Panc1 (cell line): ENCODE measurements at regions not wholly inside any gene's neighbourhood (a gene's known extent, or its start where the extent isn't known, plus 50 kb on each side); places are given as distances from the start of the nearest gene placed in this dataset.

ENCODE experiments used
- ATAC-seq: fragments of 200-7000 bp; cut with Tn5 transposase; 2 replicates; pipeline ENCODE4 v1.9.1; 2020; ENCODE audit warnings: mild to moderate bottlenecking, moderate library complexity
- BruUV-seq: library from RNA; stranded (reverse); fragments of 400-500 nt; replicated peaks from 2 replicates; lab custom pipeline; 2021; lab: Mats Ljungman, UMichigan
- CTCF ChIA-PET: fragments of 300-600 bp; sonication (Branson Sonifier 250); formaldehyde crosslinking; loops from one replicate; lab custom pipeline; 2022; ENCODE audit warnings: antibody characterized with exemption; lab: Charles Lee
- POLR2A ChIA-PET: fragments of 300-600 bp; sonication (Branson Sonifier 250); formaldehyde crosslinking; loops from one replicate; lab custom pipeline; 2022; ENCODE audit warnings: antibody characterized with exemption; lab: Charles Lee
- DNase-seq: peaks from one replicate; pipeline ENCODE4 v3.0.0-alpha.2; 2010; ENCODE audit warnings: low read depth, low spot score
- H3K27ac ChIP-seq: 2 replicates; pipeline ENCODE4 v1.5.1; 2011; ENCODE audit warnings: mild to moderate bottlenecking, low read length, inconsistent platforms
- H3K27me3 ChIP-seq: fragments of 200-500 bp; sonication (Bioruptor generic); 2 replicates; pipeline ENCODE4 v1.6.0; 2014; ENCODE audit warnings: low read length, inconsistent platforms; ENCODE audit not compliant: control insufficient read depth, insufficient read depth
- H3K36me3 ChIP-seq: fragments of 200-500 bp; sonication (Bioruptor generic); 2 replicates; pipeline ENCODE4 v1.5.1; 2014; ENCODE audit warnings: inconsistent platforms, mild to moderate bottlenecking, low read length, moderate library complexity; ENCODE audit not compliant: control insufficient read depth, insufficient read depth
- H3K4me1 ChIP-seq: 2 replicates; pipeline ENCODE4 v1.5.1; 2011; ENCODE audit warnings: inconsistent platforms, mild to moderate bottlenecking, low read length, moderate library complexity; ENCODE audit not compliant: control insufficient read depth, insufficient read depth
- H3K4me3 ChIP-seq, 2 experiments: 2 replicates each; pipeline ENCODE4 v1.5.1; 2011 to 2012; ENCODE audit warnings: low read depth in 2 of 2, low read length in 2 of 2, mild to moderate bottlenecking in 2 of 2, inconsistent platforms in 1 of 2, moderate library complexity in 1 of 2
- H3K9me3 ChIP-seq: fragments of 200-500 bp; sonication (Bioruptor generic); 2 replicates; pipeline ENCODE4 v1.5.1; 2014; ENCODE audit warnings: low read depth, mild to moderate bottlenecking, inconsistent platforms, low read length, moderate library complexity; ENCODE audit not compliant: control insufficient read depth, insufficient read depth
- CTCF ChIP-seq: fragments of 450-650 bp; IDR thresholded peaks from 2 replicates; pipeline ENCODE4 v1.5.1; 2017; ENCODE audit warnings: mild to moderate bottlenecking
- POLR2AphosphoS5 ChIP-seq: IDR thresholded peaks from 2 replicates; pipeline ENCODE4 v1.6.1; 2012; ENCODE audit warnings: mild to moderate bottlenecking, low read depth, low read length, moderate library complexity
- REST ChIP-seq, 2 experiments: IDR thresholded peaks; 2 replicates each; pipeline ENCODE4 v1.6.1; 2011 to 2012; ENCODE audit warnings: low read depth in 2 of 2, control low read depth in 1 of 2, low read length in 1 of 2, mild to moderate bottlenecking in 1 of 2, moderate library complexity in 1 of 2; ENCODE audit not compliant: insufficient read depth in 1 of 2
- SIN3A ChIP-seq: IDR thresholded peaks from 2 replicates; pipeline ENCODE4 v1.6.1; 2012; ENCODE audit warnings: low read depth, mild to moderate bottlenecking, low read length, moderate library complexity, borderline replicate concordance; ENCODE audit not compliant: insufficient read depth
- TCF7L2 ChIP-seq: IDR thresholded peaks from 2 replicates; pipeline ENCODE4 v1.6.1; 2011; ENCODE audit warnings: mild to moderate bottlenecking, low read depth, low read length, inconsistent platforms
- in situ Hi-C: cut with HindIII; loops from 2 replicates; pipeline ENCODE4 v1.10.0; 2016; ENCODE audit warnings: low sequenced_read_pairs, low pct_unique_long_range_greater_than_20kb
- intact Hi-C: fragments of 100-400 bp; cut with micrococcal nuclease; formaldehyde crosslinking; loops from one replicate; pipeline ENCODE4 v1.10.0; 2022; ENCODE audit not compliant: unreplicated experiment

GRCh38 chr9:105854783-105855724, 160.7 kb downstream of the TMEM38B start:
- Histone ChIP-seq H3K4me3 (no peak overlapping the region), H3K9me3 (no peaks in the 10 kb centered on the region), H3K27ac (no peak overlapping the region), H3K4me1 (no peaks in the 10 kb centered on the region), H3K27me3 (no peaks in the 10 kb centered on the region), H3K36me3 (no peaks in the 10 kb centered on the region)
- TF ChIP-seq REST (IDR thresholded peaks at IDR 0.05; ENCODE audit: insufficient read depth in 1 of 2, low read depth in 2 of 2, low read length in 1 of 2) (no peak), CTCF (no peak), TCF7L2 (no peak), POLR2AphosphoS5 (no peak), SIN3A (no peak)
- POLR2A ChIA-PET: no interaction called here
- intact Hi-C loops (no loop called here), in situ Hi-C loops (no loop called here)
- no TSS peak for BruUV-seq
- CTCF ChIA-PET: no interaction called here
- no peak for DNase-seq
- ATAC-seq: no peak

- no TSS peak for BruUV-seq
- no peak for TF ChIP-seq SIN3A
- POLR2A ChIA-PET: no interaction called here
- intact Hi-C loops (no loop called here), in situ Hi-C loops (no loop called here)
- no peaks in the 10 kb centered on the region for H3K27me3 ChIP-seq
- H3K4me3 ChIP-seq: no peak overlapping the region
- DNase-seq: no peak
- ATAC-seq: no peak
- no peaks in the 10 kb centered on the region for H3K36me3 ChIP-seq
- H3K9me3 ChIP-seq: no peaks in the 10 kb centered on the region
- H3K4me1 ChIP-seq: no peaks in the 10 kb centered on the region
- no peak overlapping the region for H3K27ac ChIP-seq
- CTCF ChIA-PET: no interaction called here
Measured at GRCh38 chr9:105855987-105856386, 161.6 kb downstream of the TMEM38B start.

- POLR2A ChIA-PET: no interaction called here
- no peaks in the 10 kb centered on the region for H3K36me3 ChIP-seq
- no peaks in the 10 kb centered on the region for H3K27me3 ChIP-seq
- DNase-seq (no peak), ATAC-seq (no peak)
- no peak for TF ChIP-seq REST (IDR thresholded peaks at IDR 0.05; ENCODE audit: insufficient read depth in 1 of 2, low read depth in 2 of 2, low read length in 1 of 2)
- no peak for TF ChIP-seq CTCF
- no peak for TF ChIP-seq TCF7L2
- TF ChIP-seq POLR2AphosphoS5: no peak
- TF ChIP-seq SIN3A: no peak
- H3K27ac ChIP-seq: no peak overlapping the region
- intact Hi-C loops: no loop called here
- CTCF ChIA-PET: no interaction called here
- in situ Hi-C loops: no loop called here
- no peaks in the 10 kb centered on the region for H3K9me3 ChIP-seq
- BruUV-seq: no TSS peak
- H3K4me1 ChIP-seq: no peaks in the 10 kb centered on the region
- H3K4me3 ChIP-seq: no peak overlapping the region
Measured at GRCh38 chr9:105858006-105858690, 163.8 kb downstream of the TMEM38B start.
